Activated T-helper 1 cell treated with anti-CD3 and anti-CD28 coated beads, Interleukin-2, amount 50 U/mL, for 16 hours (primary cell): ENCODE measurements at regions not wholly inside any gene's neighbourhood (a gene's known extent, or its start where the extent isn't known, plus 50 kb on each side); places are given as distances from the start of the nearest gene placed in this dataset.

Experiments used
- DNase-seq, 2 donors: peaks; one replicate each; pipeline ENCODE4 v3.0.0-alpha.2; 2020; ENCODE audit warnings: low read depth in 1 of 2, low spot score in 1 of 2

DNA sequence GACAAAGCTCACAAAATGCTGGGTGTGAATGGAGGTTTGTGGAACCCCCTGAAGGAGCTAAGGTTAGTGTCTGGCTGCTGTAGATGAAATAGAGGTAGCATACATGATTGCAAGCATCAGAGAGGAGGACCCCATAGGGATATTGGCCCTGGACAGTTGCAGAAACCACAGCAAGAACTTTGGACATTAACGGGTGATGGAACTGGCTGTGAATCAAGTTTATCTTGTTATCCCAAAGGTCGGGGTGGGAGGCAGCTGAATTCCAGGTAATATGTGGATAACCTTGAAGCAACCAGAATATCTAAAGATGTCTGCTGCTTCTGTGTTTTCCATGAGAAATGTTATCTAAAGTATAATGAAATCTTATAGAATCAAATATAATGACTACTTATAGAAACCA, 447.7 kb downstream of the ZSWIM6 start:
- DNase-seq, result no peak

DNA sequence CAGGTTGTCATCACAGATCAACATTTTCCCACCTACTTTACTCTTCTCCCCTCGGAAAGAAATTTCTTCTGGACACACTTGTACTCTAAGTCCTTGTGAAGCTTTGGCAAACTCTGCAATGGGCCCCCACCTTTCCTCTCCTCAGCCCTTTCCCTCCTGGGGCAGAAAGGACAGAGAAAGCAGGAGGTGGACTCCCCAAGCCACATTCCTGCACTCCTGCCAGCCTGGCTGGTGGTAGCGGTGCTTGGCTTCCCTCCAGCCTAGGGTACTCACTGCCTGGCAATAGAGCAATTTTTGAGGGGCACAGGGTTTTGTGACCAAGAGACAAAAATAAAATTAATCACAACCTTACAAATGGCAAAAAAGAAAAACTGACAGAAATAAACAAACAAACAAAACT, 451.4 kb downstream of the ZSWIM6 start:
- no peak for DNase-seq

GRCh38 chr5:61784341-61784740, 452.3 kb downstream of the ZSWIM6 start:
- DNase-seq, result no peak

GRCh38 chr5:61788548-61788947, 456.5 kb downstream of the ZSWIM6 start:
- DNase-seq, result no peak

- DNase-seq, result no peak
Observed at GRCh38 chr5:61790007-61790406, 457.9 kb downstream of the ZSWIM6 start.

- DNase-seq, result no peak
Observed at GRCh38 chr5:61790678-61791077, 458.6 kb downstream of the ZSWIM6 start.

- no peak for DNase-seq
Observed at GRCh38 chr5:61796773-61797172, 464.7 kb downstream of the ZSWIM6 start.

GRCh38 chr5:61800450-61800849, 468.4 kb downstream of the ZSWIM6 start:
- DNase-seq, result no peak

DNA sequence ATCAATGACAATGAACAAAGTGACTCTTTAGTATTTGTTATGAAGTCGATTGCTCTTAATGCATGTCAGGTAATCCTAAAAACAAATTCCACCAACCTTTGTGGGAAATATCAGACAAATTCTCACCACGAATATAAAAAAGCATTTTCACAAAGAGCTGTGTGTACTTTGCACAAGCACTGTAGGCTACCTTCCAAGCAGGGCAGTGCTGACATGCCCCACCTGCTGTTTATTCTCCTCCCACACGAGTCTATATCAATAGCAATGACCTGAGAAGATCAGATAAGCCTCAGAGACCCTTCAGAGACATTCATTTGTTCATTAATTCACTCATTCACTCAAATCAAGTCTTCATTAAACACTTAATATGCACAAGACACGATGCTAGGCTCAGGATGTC, 469.1 kb downstream of the ZSWIM6 start:
- DNase-seq, result no peak

- DNase-seq, result no peak
Observed at GRCh38 chr5:61802456-61802855, 470.4 kb downstream of the ZSWIM6 start.

- DNase-seq, result no peak
Observed at GRCh38 chr5:61805101-61805500, 473.0 kb downstream of the ZSWIM6 start.

DNA sequence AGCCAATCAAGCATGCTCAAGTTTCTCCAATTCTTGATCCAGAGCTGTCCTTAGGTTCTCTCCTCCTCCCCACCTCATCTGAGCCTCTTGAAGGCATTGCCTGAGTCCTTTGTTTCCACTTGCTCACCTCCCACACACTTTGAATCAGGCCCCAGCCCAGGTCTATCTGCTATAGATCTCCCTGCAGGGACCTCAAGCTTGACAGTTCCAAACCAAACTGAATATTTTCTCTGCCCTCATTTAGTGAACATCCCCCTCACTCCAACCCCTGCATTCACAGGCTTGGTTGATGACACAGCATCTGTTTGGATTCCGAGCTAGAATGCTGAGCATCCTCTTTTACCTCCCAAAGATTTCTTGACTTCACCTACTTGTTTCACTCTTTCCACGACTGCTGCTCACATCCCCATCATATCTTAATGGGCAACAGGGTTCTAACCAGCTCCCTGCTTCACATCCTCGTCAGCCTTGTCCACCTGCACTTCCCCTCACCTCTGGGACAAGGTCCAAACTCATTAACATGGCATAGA, 474.5 kb downstream of the ZSWIM6 start:
- no peak for DNase-seq

GRCh38 chr5:61808091-61808490, 476.0 kb downstream of the ZSWIM6 start:
- no peak for DNase-seq

DNA sequence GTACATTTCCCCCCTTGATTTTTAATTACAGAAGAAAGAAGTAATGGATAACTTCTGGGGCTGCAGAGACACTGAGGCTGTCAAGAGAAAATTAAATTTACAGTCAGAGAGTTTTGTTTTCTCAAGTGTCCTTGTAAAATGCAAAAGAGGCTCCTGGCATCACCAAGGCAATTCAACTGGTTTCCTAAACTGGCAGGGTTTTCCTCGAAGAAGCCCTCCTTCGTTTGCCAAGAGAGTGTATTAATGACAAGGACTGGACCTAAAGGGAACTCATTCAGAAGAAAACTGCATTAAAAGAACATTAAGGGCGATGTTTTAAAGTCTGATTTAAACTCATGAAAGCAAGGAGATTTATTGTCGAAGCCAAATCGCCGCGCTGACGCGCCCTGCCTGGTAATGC, 476.9 kb downstream of the ZSWIM6 start:
- DNase-seq, result no peak

GRCh38 chr5:61809651-61810050, 477.6 kb downstream of the ZSWIM6 start:
- DNase-seq, result no peak

GRCh38 chr5:61811052-61811451, 479.0 kb downstream of the ZSWIM6 start:
- no peak for DNase-seq

GRCh38 chr5:61813361-61813760, 481.3 kb downstream of the ZSWIM6 start:
- DNase-seq, result no peak

DNA sequence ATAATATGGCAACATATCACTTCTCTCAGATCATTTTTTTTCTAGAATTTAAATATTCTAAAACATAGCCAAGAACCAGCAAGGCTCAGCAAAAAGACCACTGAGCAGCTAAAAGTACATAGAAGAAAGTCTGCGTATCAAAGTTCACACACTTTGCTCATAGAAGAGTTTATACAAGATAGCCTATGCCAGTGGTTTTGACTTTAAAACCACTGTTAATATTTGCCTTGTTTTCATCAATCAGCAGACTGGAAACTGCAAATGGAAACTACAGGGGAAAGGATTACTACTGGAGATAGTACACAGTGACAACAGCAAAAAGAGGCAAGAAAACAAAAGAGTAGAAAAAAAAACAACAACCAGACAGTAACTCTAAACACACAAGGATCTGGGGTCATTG, 483.3 kb downstream of the ZSWIM6 start:
- DNase-seq, result no peak

DNA sequence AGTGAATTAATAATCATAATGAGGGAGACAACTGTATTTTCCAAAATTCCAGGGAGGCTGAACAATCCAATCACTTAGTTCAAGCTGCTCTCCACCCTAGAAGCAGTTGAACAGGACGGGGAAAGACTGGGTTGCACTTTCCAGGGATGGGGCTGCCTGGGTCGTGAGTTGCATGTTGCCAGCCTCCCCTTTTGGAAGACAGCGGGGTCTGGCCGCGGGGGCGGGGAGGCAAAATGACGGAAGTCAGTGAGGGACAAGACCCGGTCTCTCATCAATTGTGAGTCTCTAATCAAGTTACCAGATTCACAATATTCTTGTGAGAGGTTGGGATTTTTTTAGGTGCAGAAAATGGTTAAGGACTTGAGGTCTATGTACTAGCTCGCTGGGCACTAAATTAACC, 484.1 kb downstream of the ZSWIM6 start:
- DNase-seq, result no peak

GRCh38 chr5:61816585-61817450, 484.8 kb downstream of the ZSWIM6 start:
- no peak for DNase-seq

GRCh38 chr5:61817472-61818326, 485.6 kb downstream of the ZSWIM6 start:
- no peak for DNase-seq

- DNase-seq, result no peak
Observed at GRCh38 chr5:61820836-61821235, 485.2 kb upstream of the KIF2A start.
